Activated CD4-positive, alpha-beta memory T cell treated with anti-CD3 and anti-CD28 coated beads for 36 hours (primary cell): ENCODE measurements at regions not wholly inside any gene's neighbourhood (a gene's known extent, or its start where the extent isn't known, plus 50 kb on each side); places are given as distances from the start of the nearest gene placed in this dataset.

Experiments used
- CTCF ChIA-PET: fragments of 350-600 bp; sonication (Branson Sonifier 250); formaldehyde crosslinking; loops from one replicate; lab custom pipeline; 2021; ENCODE audit warnings: antibody characterized with exemption, inconsistent platforms; lab: Charles Lee
- POLR2A ChIA-PET: fragments of 350-600 bp; sonication (Branson Sonifier 250); formaldehyde crosslinking; loops from one replicate; lab custom pipeline; 2021; ENCODE audit warnings: antibody characterized with exemption; lab: Charles Lee
- DNase-seq: peaks from one replicate; pipeline ENCODE4 v3.0.0-alpha.2; 2020
- H3K27ac Mint-ChIP-seq: one replicate; pipeline ENCODE4 v1.8.0; 2021; ENCODE audit warnings: mixed read lengths
- H3K27me3 Mint-ChIP-seq: one replicate; pipeline ENCODE4 v1.8.0; 2021; ENCODE audit warnings: mixed read lengths
- H3K36me3 Mint-ChIP-seq: one replicate; pipeline ENCODE4 v1.8.0; 2021; ENCODE audit warnings: mixed read lengths
- H3K4me1 Mint-ChIP-seq: one replicate; pipeline ENCODE4 v1.8.0; 2021; ENCODE audit warnings: low read depth, mixed read lengths
- H3K4me3 Mint-ChIP-seq: one replicate; pipeline ENCODE4 v1.8.0; 2021; ENCODE audit warnings: mild to moderate bottlenecking, mixed read lengths
- H3K9me3 Mint-ChIP-seq: one replicate; pipeline ENCODE4 v1.8.0; 2021; ENCODE audit warnings: mixed read lengths
- intact Hi-C: fragments of 100-400 bp; cut with micrococcal nuclease; formaldehyde crosslinking; loops from one replicate; pipeline ENCODE4 v1.15.1; 2023

- no peaks in the 10 kb centered on the region for H3K36me3 Mint-ChIP-seq
- no peak for DNase-seq
- no peak overlapping the region for H3K27ac Mint-ChIP-seq
- H3K4me1 Mint-ChIP-seq: no peaks in the 10 kb centered on the region
- no peaks in the 10 kb centered on the region for H3K9me3 Mint-ChIP-seq
- H3K4me3 Mint-ChIP-seq: no peak overlapping the region
- intact Hi-C loops: no loop called here
- POLR2A ChIA-PET: no interaction called here
- CTCF ChIA-PET: no interaction called here
- no peaks in the 10 kb centered on the region for H3K27me3 Mint-ChIP-seq
Observed at GRCh38 chr2:41379496-41380221, 668.2 kb upstream of the PKDCC start.

- ChIA-PET CTCF (no interaction called here), POLR2A (no interaction called here)
- no peak for DNase-seq
- Mint-ChIP-seq H3K4me1 (no peaks in the 10 kb centered on the region), H3K4me3 (no peak overlapping the region), H3K9me3 (no peaks in the 10 kb centered on the region), H3K27me3 (no peaks in the 10 kb centered on the region), H3K27ac (no peak overlapping the region), H3K36me3 (no peaks in the 10 kb centered on the region)
- intact Hi-C loops: no loop called here
Observed at GRCh38 chr2:41381701-41382100, 666.1 kb upstream of the PKDCC start.

GRCh38 chr2:41387519-41387918 lies 660.3 kb upstream of the PKDCC start:
- Mint-ChIP-seq H3K27me3 (no peaks in the 10 kb centered on the region), H3K4me3 (no peak overlapping the region), H3K36me3 (no peaks in the 10 kb centered on the region), H3K27ac (no peak overlapping the region), H3K9me3 (peaks cover 2% of the 10 kb centered on the region), H3K4me1 (no peaks in the 10 kb centered on the region)
- no peak for DNase-seq
- intact Hi-C loops: no loop called here
- ChIA-PET CTCF (no interaction called here), POLR2A (no interaction called here)

GRCh38 chr2:41393621-41394020 lies 654.2 kb upstream of the PKDCC start:
- H3K27me3 Mint-ChIP-seq: no peaks in the 10 kb centered on the region

GRCh38 chr2:41394541-41394940 lies 653.3 kb upstream of the PKDCC start:
- Mint-ChIP-seq H3K36me3 (no peaks in the 10 kb centered on the region), H3K9me3 (peaks cover 18% of the 10 kb centered on the region), H3K4me3 (no peak overlapping the region), H3K4me1 (no peaks in the 10 kb centered on the region), H3K27ac (no peak overlapping the region), H3K27me3 (no peaks in the 10 kb centered on the region)
- no peak for DNase-seq
- intact Hi-C loops: no loop called here
- ChIA-PET POLR2A (no interaction called here), CTCF (no interaction called here)

More at GRCh38 chr2:41393621-41394020, 654.2 kb upstream of the PKDCC start:
- no peak for DNase-seq
- Mint-ChIP-seq H3K4me1 (no peaks in the 10 kb centered on the region), H3K27ac (no peak overlapping the region), H3K36me3 (no peaks in the 10 kb centered on the region), H3K9me3 (peaks cover 18% of the 10 kb centered on the region), H3K4me3 (no peak overlapping the region)
- CTCF ChIA-PET: no interaction called here
- intact Hi-C loops: no loop called here
- POLR2A ChIA-PET: no interaction called here

- H3K27ac Mint-ChIP-seq: no peak overlapping the region
- CTCF ChIA-PET: no interaction called here
- DNase-seq: no peak
- no peak overlapping the region for H3K4me3 Mint-ChIP-seq
- intact Hi-C loops: no loop called here
- peaks cover 18% of the 10 kb centered on the region for H3K9me3 Mint-ChIP-seq
- H3K36me3 Mint-ChIP-seq: no peaks in the 10 kb centered on the region
- POLR2A ChIA-PET: no interaction called here
- no peaks in the 10 kb centered on the region for H3K4me1 Mint-ChIP-seq
- no peaks in the 10 kb centered on the region for H3K27me3 Mint-ChIP-seq
Observed at GRCh38 chr2:41395692-41396091, 652.1 kb upstream of the PKDCC start.

- no peaks in the 10 kb centered on the region for H3K36me3 Mint-ChIP-seq
- intact Hi-C loops: no loop called here
- H3K9me3 Mint-ChIP-seq: peaks cover 13% of the 10 kb centered on the region
- no peaks in the 10 kb centered on the region for H3K4me1 Mint-ChIP-seq
- H3K27me3 Mint-ChIP-seq: no peaks in the 10 kb centered on the region
- CTCF ChIA-PET: no interaction called here
- H3K4me3 Mint-ChIP-seq: no peak overlapping the region
- no peak overlapping the region for H3K27ac Mint-ChIP-seq
- no peak for DNase-seq
- POLR2A ChIA-PET: no interaction called here
Observed at GRCh38 chr2:41399437-41400087, 648.3 kb upstream of the PKDCC start.

- POLR2A ChIA-PET: no interaction called here
- Mint-ChIP-seq H3K4me3 (no peak overlapping the region), H3K27me3 (no peaks in the 10 kb centered on the region), H3K36me3 (no peaks in the 10 kb centered on the region), H3K4me1 (no peaks in the 10 kb centered on the region), H3K27ac (no peak overlapping the region), H3K9me3 (peaks cover 13% of the 10 kb centered on the region)
- CTCF ChIA-PET: no interaction called here
- intact Hi-C loops: no loop called here
- no peak for DNase-seq
Observed at GRCh38 chr2:41400088-41400665, 647.6 kb upstream of the PKDCC start.

- intact Hi-C loops: no loop called here
- ChIA-PET POLR2A (no interaction called here), CTCF (no interaction called here)
- Mint-ChIP-seq H3K27ac (no peak overlapping the region), H3K27me3 (no peaks in the 10 kb centered on the region), H3K9me3 (no peaks in the 10 kb centered on the region), H3K4me1 (no peaks in the 10 kb centered on the region), H3K4me3 (no peak overlapping the region), H3K36me3 (no peaks in the 10 kb centered on the region)
- DNase-seq: no peak
Observed at GRCh38 chr2:41405441-41405840, 642.4 kb upstream of the PKDCC start.

- intact Hi-C loops: no loop called here
- DNase-seq: no peak
- H3K27ac Mint-ChIP-seq: no peak overlapping the region
- ChIA-PET CTCF (no interaction called here), POLR2A (no interaction called here)
- no peaks in the 10 kb centered on the region for H3K4me1 Mint-ChIP-seq
- H3K9me3 Mint-ChIP-seq: no peaks in the 10 kb centered on the region
- no peaks in the 10 kb centered on the region for H3K27me3 Mint-ChIP-seq
- H3K4me3 Mint-ChIP-seq: no peak overlapping the region
- no peaks in the 10 kb centered on the region for H3K36me3 Mint-ChIP-seq
Observed at GRCh38 chr2:41409328-41409727, 638.5 kb upstream of the PKDCC start.

GRCh38 chr2:41410011-41410410 lies 637.8 kb upstream of the PKDCC start:
- DNase-seq: no peak
- no peaks in the 10 kb centered on the region for H3K27me3 Mint-ChIP-seq
- H3K9me3 Mint-ChIP-seq: no peaks in the 10 kb centered on the region
- intact Hi-C loops: loop anchor here (5.0 kb wide), 1 partner anchor 372 kb away; no protein-coding TSS in a partner anchor
- ChIA-PET POLR2A (no interaction called here), CTCF (no interaction called here)
- no peak overlapping the region for H3K27ac Mint-ChIP-seq
- no peak overlapping the region for H3K4me3 Mint-ChIP-seq
- H3K4me1 Mint-ChIP-seq: no peaks in the 10 kb centered on the region
- H3K36me3 Mint-ChIP-seq: no peaks in the 10 kb centered on the region

GRCh38 chr2:41413813-41414485 lies 633.9 kb upstream of the PKDCC start:
- CTCF ChIA-PET: no interaction called here
- H3K27ac Mint-ChIP-seq: no peak overlapping the region
- H3K4me3 Mint-ChIP-seq: no peak overlapping the region
- POLR2A ChIA-PET: no interaction called here
- H3K4me1 Mint-ChIP-seq: no peaks in the 10 kb centered on the region
- H3K27me3 Mint-ChIP-seq: no peaks in the 10 kb centered on the region
- no peak for DNase-seq
- no peaks in the 10 kb centered on the region for H3K9me3 Mint-ChIP-seq
- intact Hi-C loops: loop anchor here (5.0 kb wide), 1 partner anchor 368 kb away; no protein-coding TSS in a partner anchor
- no peaks in the 10 kb centered on the region for H3K36me3 Mint-ChIP-seq
